SK-N-SH (cell line): ENCODE measurements at regions not wholly inside any gene's neighbourhood (a gene's known extent, or its start where the extent isn't known, plus 50 kb on each side); places are given as distances from the start of the nearest gene placed in this dataset.

Experiments used
- CTCF ChIA-PET: fragments of 300-600, 350-600 bp; formaldehyde crosslinking; extraction: SDS; loops from one replicate; lab custom pipeline; 2021; lab: Yijun Ruan, JAX
- POLR2A ChIA-PET: fragments of 350-600 bp; sonication (Branson Sonifier 250); formaldehyde crosslinking; extraction: SDS; loops from one replicate; lab custom pipeline; 2020; ENCODE audit warnings: antibody characterized with exemption, inconsistent platforms; lab: Yijun Ruan, JAX
- DNase-seq: peaks from one replicate; pipeline ENCODE4 v3.0.0; 2012
- H2AFZ ChIP-seq: fragments of 200-600 bp; sonication (generic); 2 replicates; pipeline ENCODE4 v1.8.1; 2016; ENCODE audit warnings: antibody characterized with exemption, mild to moderate bottlenecking, low read depth
- H3F3A ChIP-seq: fragments of 200-600 bp; sonication (generic); replicated peaks from 2 replicates; pipeline ENCODE3; 2016; ENCODE audit warnings: antibody characterized with exemption, mild to moderate bottlenecking; ENCODE audit not compliant: insufficient read depth
- H3K27ac ChIP-seq, 2 experiments: fragments of 200-500 bp in 1 of 2; fragments of 200-600 bp in 1 of 2; sonication (Bioruptor generic) in 1 of 2; sonication (generic), shearing (Covaris generic) in 1 of 2; 2 replicates each; pipeline versions ENCODE4 v1.5.1 to v1.6.1; 2014 to 2016; ENCODE audit warnings: low read depth in 2 of 2, inconsistent platforms in 1 of 2, low read length in 1 of 2, mild to moderate bottlenecking in 1 of 2, mixed read lengths in 1 of 2
- H3K27me3 ChIP-seq: fragments of 200-600 bp; sonication (generic), shearing (Covaris generic); 2 replicates; pipeline ENCODE4 v1.6.1; 2016; ENCODE audit warnings: mixed run types; ENCODE audit not compliant: insufficient read depth
- H3K36me3 ChIP-seq, 2 experiments: fragments of 200-500 bp in 1 of 2; fragments of 200-600 bp in 1 of 2; sonication (Bioruptor generic) in 1 of 2; sonication (generic) in 1 of 2; replicated peaks in 1 of 2; 2 replicates each; pipeline versions ENCODE3 to v1.5.1; 2014 to 2016; ENCODE audit warnings: low read length in 1 of 2, mild to moderate bottlenecking in 1 of 2; ENCODE audit not compliant: insufficient read depth in 2 of 2, control insufficient read depth in 1 of 2
- H3K4me1 ChIP-seq, 2 experiments: fragments of 200-500 bp in 1 of 2; fragments of 200-600 bp in 1 of 2; sonication (Bioruptor generic) in 1 of 2; sonication (generic), shearing (Covaris generic) in 1 of 2; 2 replicates each; pipeline versions ENCODE4 v1.5.1 to v1.6.1; 2014 to 2016; ENCODE audit warnings: low read depth in 1 of 2, low read length in 1 of 2, mixed run types in 1 of 2; ENCODE audit not compliant: insufficient read depth in 2 of 2, control insufficient read depth in 1 of 2
- H3K4me2 ChIP-seq: fragments of 200-600 bp; sonication (generic), shearing (Covaris generic); 2 replicates; pipeline ENCODE4 v1.6.1; 2017; ENCODE audit warnings: mixed run types
- H3K4me3 ChIP-seq, 2 experiments: fragments of 200-500 bp in 1 of 2; fragments of 200-600 bp in 1 of 2; sonication (Bioruptor generic) in 1 of 2; sonication (generic), shearing (Covaris generic) in 1 of 2; 2 replicates each; pipeline versions ENCODE4 v1.5.1 to v1.8.1; 2014 to 2016; ENCODE audit warnings: low read depth in 2 of 2, inconsistent platforms in 1 of 2, low read length in 1 of 2, mild to moderate bottlenecking in 1 of 2, mixed read lengths in 1 of 2, moderate library complexity in 1 of 2
- H3K79me2 ChIP-seq: fragments of 200-600 bp; sonication (generic); 2 replicates; pipeline ENCODE4 v1.8.1; 2017; ENCODE audit warnings: mild to moderate bottlenecking; ENCODE audit not compliant: insufficient read depth
- H3K9ac ChIP-seq: fragments of 200-600 bp; sonication (generic); 2 replicates; pipeline ENCODE4 v1.6.1; 2017; ENCODE audit warnings: mixed run types
- H3K9me2 ChIP-seq: fragments of 200-600 bp; sonication (generic); 2 replicates; pipeline ENCODE4 v1.6.1; 2017; ENCODE audit warnings: mixed run types
- H3K9me3 ChIP-seq: fragments of 200-600 bp; sonication (generic); 2 replicates; pipeline ENCODE4 v1.6.1; 2017; ENCODE audit warnings: mixed run types, mild to moderate bottlenecking, moderate library complexity
- H4K20me1 ChIP-seq: fragments of 200-600 bp; sonication (generic); 2 replicates; pipeline ENCODE4 v1.6.1; 2017; ENCODE audit warnings: mild to moderate bottlenecking, mixed run types; ENCODE audit not compliant: insufficient read depth
- CHD2 ChIP-seq: fragments of 150-350 bp; IDR thresholded peaks from 2 replicates; pipeline ENCODE4 v1.6.1; 2018; ENCODE audit warnings: low read length; ENCODE audit not compliant: partially characterized antibody
- ELF1 ChIP-seq: IDR thresholded peaks from 2 replicates; pipeline ENCODE4 v1.4.0; 2012
- EZH2phosphoT487 ChIP-seq: fragments of 200-600 bp; sonication (generic); IDR thresholded peaks from 2 replicates; pipeline ENCODE4 v1.6.1; 2017; ENCODE audit warnings: low read depth, mixed run types, mild to moderate bottlenecking, antibody characterized with exemption, moderate library complexity, borderline replicate concordance
- FOXJ3 ChIP-seq: sonication (generic); formaldehyde crosslinking; IDR thresholded peaks from 2 replicates; pipeline ENCODE4 v1.5.1; 2020; ENCODE audit warnings: mild to moderate bottlenecking, missing genetic modification reagents
- FOXM1 ChIP-seq: IDR thresholded peaks from 2 replicates; pipeline ENCODE4 v1.4.0; 2012; ENCODE audit warnings: low read depth, mild to moderate bottlenecking
- GABPA ChIP-seq: IDR thresholded peaks from 2 replicates; pipeline ENCODE4 v1.4.0; 2012; ENCODE audit warnings: low read depth, mild to moderate bottlenecking
- MEF2A ChIP-seq: IDR thresholded peaks from 2 replicates; pipeline ENCODE4 v1.4.0; 2012; ENCODE audit warnings: low read depth, borderline replicate concordance
- POLR2AphosphoS5 ChIP-seq: IDR thresholded peaks from 2 replicates; pipeline ENCODE4 v1.6.1; 2012; ENCODE audit warnings: low read depth, low read length
- RXRA ChIP-seq: IDR thresholded peaks from 2 replicates; pipeline ENCODE4 v1.4.0; 2012; ENCODE audit warnings: low read depth, mild to moderate bottlenecking, borderline replicate concordance
- SMC3 ChIP-seq: IDR thresholded peaks from 2 replicates; pipeline ENCODE4 v1.6.1; 2012; ENCODE audit warnings: low read depth, low read length, improper control_type of control experiment
- TAF1 ChIP-seq: IDR thresholded peaks from 2 replicates; pipeline ENCODE4 v1.6.1; 2012; ENCODE audit warnings: low read depth, mild to moderate bottlenecking, low read length, moderate library complexity, borderline replicate concordance
- TCF12 ChIP-seq: IDR thresholded peaks from 2 replicates; pipeline ENCODE4 v1.4.0; 2012
- TEAD4 ChIP-seq: IDR thresholded peaks from 2 replicates; pipeline ENCODE4 v1.4.0; 2012; ENCODE audit warnings: mild to moderate bottlenecking, borderline replicate concordance; ENCODE audit not compliant: insufficient read depth
- YY1 ChIP-seq: IDR thresholded peaks from 2 replicates; pipeline ENCODE4 v1.4.0; 2012; ENCODE audit warnings: low read depth, mild to moderate bottlenecking
- ZBTB33 ChIP-seq: IDR thresholded peaks from 2 replicates; pipeline ENCODE4 v1.4.0; 2012; ENCODE audit warnings: low read depth, borderline replicate concordance
- WGBS: methylation state at CpG from one replicate; pipeline ENCODE4 v1.1.6; 2017; ENCODE audit warnings: low lambda C conversion rate; 5-methylcytosine and 5-hydroxymethylcytosine counted together
- TF ChIP-seq, protein P1 (sequence below): IDR thresholded peaks from 2 replicates; pipeline ENCODE4 v1.6.1; 2012; ENCODE audit warnings: mild to moderate bottlenecking, low read depth, low read length, moderate library complexity
- TF ChIP-seq, protein P2 (sequence below): IDR thresholded peaks from 2 replicates; pipeline ENCODE4 v1.4.0; 2012; ENCODE audit warnings: low read depth

GRCh38 chr4:159689526-159689925 is 586.6 kb downstream of the RAPGEF2 start:
- H3K4me1 ChIP-seq = peaks cover 0 to 10% of the 10 kb centered on the region in 2 experiments; a peak in 1 of 4 replicates
- H3K9ac ChIP-seq = no peak overlapping the region
- H3K4me3 ChIP-seq = no peak overlapping the region
- no peak overlapping the region for H3K4me2 ChIP-seq
- no peaks in the 10 kb centered on the region for H3K27me3 ChIP-seq
- DNase-seq = no peak
- H3K36me3 ChIP-seq = no peaks in the 10 kb centered on the region
- no peak overlapping the region for H3K27ac ChIP-seq
- no peaks in the 10 kb centered on the region for H4K20me1 ChIP-seq
- no peaks in the 10 kb centered on the region for H3F3A ChIP-seq
- peaks cover 4% of the 10 kb centered on the region; the same call in 1 of the 2 replicates for H3K9me3 ChIP-seq
- no peak for TF ChIP-seq FOXJ3
- H2AFZ ChIP-seq = no peak overlapping the region
- H3K79me2 ChIP-seq = no peaks in the 10 kb centered on the region
- CTCF ChIA-PET = interaction anchor here (0.8 kb wide), 1 partner anchor 11 kb away, joined by 3 read pairs; no protein-coding TSS in a partner anchor
- H3K9me2 ChIP-seq = peaks cover 5% of the 10 kb centered on the region; the same call in 1 of the 2 replicates
- POLR2A ChIA-PET = no interaction called here

DNA sequence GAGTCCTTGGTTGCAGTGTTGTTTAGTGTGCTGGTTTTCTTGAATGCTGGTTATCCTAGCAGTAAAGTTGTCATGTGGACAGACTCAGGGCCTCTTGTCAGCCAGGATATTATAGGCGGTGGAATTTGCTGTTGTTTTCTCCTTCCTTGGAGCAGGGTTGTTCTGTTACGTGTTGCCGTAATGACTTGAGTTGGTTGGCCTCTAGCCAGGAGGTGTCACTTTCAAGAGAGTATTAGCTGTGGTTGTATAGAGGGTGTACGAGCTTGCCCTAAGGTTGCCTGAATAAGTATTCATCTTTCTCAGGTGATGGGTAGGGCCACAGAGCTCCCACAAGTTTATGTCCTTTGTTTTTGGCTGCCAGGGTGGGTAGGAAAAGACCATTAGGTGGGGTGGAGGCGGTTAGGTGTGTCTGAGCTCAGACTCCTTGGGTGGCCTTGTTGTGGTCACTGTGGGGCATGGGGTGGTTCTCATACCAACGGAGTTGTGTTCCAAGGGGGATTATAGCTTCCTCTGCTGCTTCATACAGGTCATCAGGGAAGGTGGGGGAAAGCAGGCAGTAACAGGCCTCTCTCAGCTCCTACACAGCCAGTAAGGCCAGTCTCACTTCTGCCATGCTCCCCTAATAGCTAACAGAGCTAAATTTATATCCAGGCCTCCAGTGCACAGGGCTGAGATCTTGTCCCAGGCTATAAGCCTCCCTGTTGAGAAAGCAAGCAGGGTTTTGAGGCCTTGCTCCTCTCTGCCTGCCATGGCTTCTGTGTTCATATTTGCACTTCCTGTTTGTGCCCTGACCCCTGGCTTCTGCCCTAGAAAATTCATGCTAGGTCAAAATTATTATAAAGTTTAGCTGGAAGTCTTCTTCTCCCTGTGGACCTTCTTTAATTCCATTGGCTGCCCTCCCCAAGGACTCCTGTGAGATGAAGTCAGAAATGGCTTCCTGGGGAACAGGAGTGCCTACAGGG is 594.7 kb downstream of the RAPGEF2 start:
- H3K9me3 ChIP-seq = 0 out of 2 replicates have a peak, but pooled peaks cover 4% of the 10 kb centered on the region
- H2AFZ ChIP-seq = no peak overlapping the region
- no peaks in the 10 kb centered on the region for H3F3A ChIP-seq
- DNase-seq = no peak
- CTCF ChIA-PET = no interaction called here
- H3K9ac ChIP-seq = no peak overlapping the region
- H4K20me1 ChIP-seq = no peaks in the 10 kb centered on the region
- no peaks in the 10 kb centered on the region for H3K4me1 ChIP-seq
- no peaks in the 10 kb centered on the region for H3K36me3 ChIP-seq
- 37% methylated on average over 6 of the region's 6 CpGs for WGBS
- POLR2A ChIA-PET = no interaction called here
- no peak overlapping the region for H3K4me3 ChIP-seq
- H3K27me3 ChIP-seq = no peaks in the 10 kb centered on the region
- H3K27ac ChIP-seq = no peak overlapping the region
- TF ChIP-seq GABPA (no peak), MEF2A (no peak), ZBTB33 (no peak), FOXM1 (no peak), RXRA (no peak), SMC3 (no peak), TAF1 (no peak), TCF12 (no peak), CHD2 (no peak), ELF1 (no peak), TEAD4 (no peak), YY1 (no peak), POLR2AphosphoS5 (no peak), EZH2phosphoT487 (no peak)
- TF ChIP-seq, protein P1, sequence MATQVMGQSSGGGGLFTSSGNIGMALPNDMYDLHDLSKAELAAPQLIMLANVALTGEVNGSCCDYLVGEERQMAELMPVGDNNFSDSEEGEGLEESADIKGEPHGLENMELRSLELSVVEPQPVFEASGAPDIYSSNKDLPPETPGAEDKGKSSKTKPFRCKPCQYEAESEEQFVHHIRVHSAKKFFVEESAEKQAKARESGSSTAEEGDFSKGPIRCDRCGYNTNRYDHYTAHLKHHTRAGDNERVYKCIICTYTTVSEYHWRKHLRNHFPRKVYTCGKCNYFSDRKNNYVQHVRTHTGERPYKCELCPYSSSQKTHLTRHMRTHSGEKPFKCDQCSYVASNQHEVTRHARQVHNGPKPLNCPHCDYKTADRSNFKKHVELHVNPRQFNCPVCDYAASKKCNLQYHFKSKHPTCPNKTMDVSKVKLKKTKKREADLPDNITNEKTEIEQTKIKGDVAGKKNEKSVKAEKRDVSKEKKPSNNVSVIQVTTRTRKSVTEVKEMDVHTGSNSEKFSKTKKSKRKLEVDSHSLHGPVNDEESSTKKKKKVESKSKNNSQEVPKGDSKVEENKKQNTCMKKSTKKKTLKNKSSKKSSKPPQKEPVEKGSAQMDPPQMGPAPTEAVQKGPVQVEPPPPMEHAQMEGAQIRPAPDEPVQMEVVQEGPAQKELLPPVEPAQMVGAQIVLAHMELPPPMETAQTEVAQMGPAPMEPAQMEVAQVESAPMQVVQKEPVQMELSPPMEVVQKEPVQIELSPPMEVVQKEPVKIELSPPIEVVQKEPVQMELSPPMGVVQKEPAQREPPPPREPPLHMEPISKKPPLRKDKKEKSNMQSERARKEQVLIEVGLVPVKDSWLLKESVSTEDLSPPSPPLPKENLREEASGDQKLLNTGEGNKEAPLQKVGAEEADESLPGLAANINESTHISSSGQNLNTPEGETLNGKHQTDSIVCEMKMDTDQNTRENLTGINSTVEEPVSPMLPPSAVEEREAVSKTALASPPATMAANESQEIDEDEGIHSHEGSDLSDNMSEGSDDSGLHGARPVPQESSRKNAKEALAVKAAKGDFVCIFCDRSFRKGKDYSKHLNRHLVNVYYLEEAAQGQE = no peak
- TF ChIP-seq, protein P2, sequence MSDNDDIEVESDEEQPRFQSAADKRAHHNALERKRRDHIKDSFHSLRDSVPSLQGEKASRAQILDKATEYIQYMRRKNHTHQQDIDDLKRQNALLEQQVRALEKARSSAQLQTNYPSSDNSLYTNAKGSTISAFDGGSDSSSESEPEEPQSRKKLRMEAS = no peak
- no peaks in the 10 kb centered on the region for H3K79me2 ChIP-seq
- 0 out of 2 replicates have a peak, but pooled peaks cover 3% of the 10 kb centered on the region for H3K9me2 ChIP-seq
- H3K4me2 ChIP-seq = no peak overlapping the region
